Endodermal cell (in vitro differentiated cells): ENCODE measurements at regions not wholly inside any gene's neighbourhood (a gene's known extent, or its start where the extent isn't known, plus 50 kb on each side); places are given as distances from the start of the nearest gene placed in this dataset.

Experiments used
- DNase-seq: peaks from one replicate; pipeline ENCODE4 v3.0.0-alpha.2; 2017
- H3K27ac ChIP-seq: 2 replicates; pipeline ENCODE4 v1.5.1; 2013; ENCODE audit warnings: mild to moderate bottlenecking, low read depth, low read length, moderate library complexity
- H3K27me3 ChIP-seq: 2 replicates; pipeline ENCODE4 v1.6.1; 2013; ENCODE audit warnings: mild to moderate bottlenecking, low read length, moderate library complexity; ENCODE audit not compliant: insufficient read depth, control insufficient read depth, poor library complexity, severe bottlenecking
- H3K36me3 ChIP-seq: 2 replicates; pipeline ENCODE4 v1.7.0; 2013; ENCODE audit warnings: mild to moderate bottlenecking, low read length, moderate library complexity; ENCODE audit not compliant: control insufficient read depth, insufficient read depth
- H3K4me1 ChIP-seq: one replicate; pipeline ENCODE4 v1.7.0; 2013; ENCODE audit warnings: low read length; ENCODE audit not compliant: control insufficient read depth, insufficient read depth
- H3K4me3 ChIP-seq: 2 replicates; pipeline ENCODE4 v1.5.1; 2013; ENCODE audit warnings: mild to moderate bottlenecking, low read length, moderate library complexity
- H3K9ac ChIP-seq: 2 replicates; pipeline ENCODE4 v1.6.1; 2013; ENCODE audit warnings: mild to moderate bottlenecking, low read length, moderate library complexity; ENCODE audit not compliant: poor library complexity, severe bottlenecking; ENCODE audit errors: extremely low read depth
- H3K9me3 ChIP-seq: 2 replicates; pipeline ENCODE4 v1.6.1; 2013; ENCODE audit warnings: mild to moderate bottlenecking, low read length, moderate library complexity; ENCODE audit not compliant: control insufficient read depth
- H3K27ac Mint-ChIP-seq: 2 replicates; pipeline ENCODE4 v1.8.0; 2020; ENCODE audit warnings: mixed read lengths
- H3K27me3 Mint-ChIP-seq: 2 replicates; pipeline ENCODE4 v1.8.0; 2021; ENCODE audit warnings: mild to moderate bottlenecking, mixed read lengths; ENCODE audit not compliant: insufficient read depth
- H3K36me3 Mint-ChIP-seq: 2 replicates; pipeline ENCODE4 v1.8.0; 2020; ENCODE audit warnings: low read depth, mixed read lengths
- H3K4me1 Mint-ChIP-seq: 2 replicates; pipeline ENCODE4 v1.8.0; 2020; ENCODE audit warnings: mixed read lengths
- H3K4me3 Mint-ChIP-seq: 2 replicates; pipeline ENCODE4 v1.8.0; 2020; ENCODE audit warnings: mild to moderate bottlenecking, moderate library complexity, mixed read lengths
- H3K9me3 Mint-ChIP-seq: 2 replicates; pipeline ENCODE4 v1.8.0; 2020; ENCODE audit warnings: mild to moderate bottlenecking, mixed read lengths
- CTCF ChIP-seq: fragments of 200-600 bp; sonication (generic); conservative IDR thresholded peaks from 2 replicates; pipeline ENCODE4 v1.5.0; 2021; ENCODE audit warnings: antibody characterized with exemption, mild to moderate bottlenecking
- WGBS, 2 experiments: methylation state at CpG; one replicate each; pipeline versions ENCODE4 v1.1.5 to v1.1.7; 2013; ENCODE audit warnings: missing lambda C conversion rate in 2 of 2, mixed read lengths in 1 of 2; ENCODE audit not compliant: insufficient coverage in 1 of 2, insufficient read length in 1 of 2; 5-methylcytosine and 5-hydroxymethylcytosine counted together

GRCh38 chr10:33621101-33621500 is 286.6 kb upstream of the NRP1 start:
- Histone ChIP-seq H3K9ac (no peak overlapping the region), H3K4me3 (no peak overlapping the region), H3K27ac (no peak overlapping the region), H3K9me3 (peaks cover 6% of the 10 kb centered on the region), H3K4me1 (no peaks in the 10 kb centered on the region), H3K36me3 (no peaks in the 10 kb centered on the region), H3K27me3 (no peaks in the 10 kb centered on the region)
- Mint-ChIP-seq H3K27me3 (peaks cover 2% of the 10 kb centered on the region), H3K4me1 (peaks cover 7% of the 10 kb centered on the region), H3K27ac (no peak overlapping the region), H3K4me3 (no peak overlapping the region), H3K36me3 (no peaks in the 10 kb centered on the region), H3K9me3 (no peaks in the 10 kb centered on the region)
- TF ChIP-seq CTCF, result no peak
- no peak for DNase-seq
- 92 to 96% methylated on average over 2 to 4 of the region's 4 CpGs for WGBS, 2 experiments

GRCh38 chr10:33618196-33618595 is 283.7 kb upstream of the NRP1 start:
- H3K4me3 Mint-ChIP-seq, result no peak overlapping the region
- no peaks in the 10 kb centered on the region for H3K4me1 ChIP-seq

GRCh38 chr10:33617381-33618080 is 283.1 kb upstream of the NRP1 start:
- no peaks in the 10 kb centered on the region for H3K27me3 ChIP-seq
- no peak for DNase-seq
- Mint-ChIP-seq H3K36me3 (peaks cover 3% of the 10 kb centered on the region), H3K4me1 (peaks cover 14% of the 10 kb centered on the region), H3K27ac (no peak overlapping the region), H3K9me3 (peaks cover 5% of the 10 kb centered on the region), H3K27me3 (peaks cover 2% of the 10 kb centered on the region), H3K4me3 (no peak overlapping the region)
- H3K4me1 ChIP-seq, result no peaks in the 10 kb centered on the region
- no peak overlapping the region for H3K27ac ChIP-seq
- no peak for TF ChIP-seq CTCF
- no peak overlapping the region for H3K9ac ChIP-seq
- no peak overlapping the region for H3K4me3 ChIP-seq
- H3K36me3 ChIP-seq, result no peaks in the 10 kb centered on the region
- H3K9me3 ChIP-seq, result peaks cover 11% of the 10 kb centered on the region
- 89 to 91% methylated on average over 8 of the region's 8 CpGs for WGBS, 2 experiments

More at GRCh38 chr10:33618196-33618595, 283.7 kb upstream of the NRP1 start:
- DNase-seq, result no peak
- no peak overlapping the region for H3K27ac Mint-ChIP-seq
- Histone ChIP-seq H3K27me3 (no peaks in the 10 kb centered on the region), H3K27ac (no peak overlapping the region), H3K9ac (no peak overlapping the region), H3K9me3 (peaks cover 11% of the 10 kb centered on the region), H3K4me3 (no peak overlapping the region), H3K36me3 (no peaks in the 10 kb centered on the region)
- WGBS, 2 experiments, result 89 to 100% methylated on average over 2 of the region's 2 CpGs
- H3K36me3 Mint-ChIP-seq, result peaks cover 3% of the 10 kb centered on the region
- peaks cover 14% of the 10 kb centered on the region for H3K4me1 Mint-ChIP-seq
- H3K27me3 Mint-ChIP-seq, result peaks cover 2% of the 10 kb centered on the region
- peaks cover 5% of the 10 kb centered on the region for H3K9me3 Mint-ChIP-seq
- TF ChIP-seq CTCF, result no peak
